ENCODE measurements at regions not wholly inside any gene's neighbourhood (a gene's known extent, or its start where the extent isn't known, plus 50 kb on each side); places are given as distances from the start of the nearest gene placed in this dataset.
"Not testable (repeated sequence)": the region's sequence is repeated elsewhere in the genome, so short reads cannot be mapped to it uniquely, and the experiment has no call there.

GRCh38 chr6:66526061-66526460 lies 819.0 kb upstream of the EYS start:
- no peak for DNase-seq (ENCODE audit: missing footprints)
- ATAC-seq = no peak
- intact Hi-C loops (cut with DNase I) = no loop called here

- no peak for DNase-seq (ENCODE audit: missing footprints)
- no peak for ATAC-seq
- intact Hi-C loops (cut with DNase I) = no loop called here
Measured at GRCh38 chr6:66522864-66523263, 815.8 kb upstream of the EYS start.

- ATAC-seq (no peak), DNase-seq (ENCODE audit: missing footprints) (no peak)
- intact Hi-C loops (cut with DNase I) = no loop called here
Measured at GRCh38 chr6:66516377-66516776, 809.4 kb upstream of the EYS start.

- intact Hi-C loops (cut with DNase I) = no loop called here
- no peak for ATAC-seq
- no peak for DNase-seq (ENCODE audit: missing footprints)
Measured at GRCh38 chr6:66508433-66508832, 801.4 kb upstream of the EYS start.

- ATAC-seq (no peak), DNase-seq (ENCODE audit: missing footprints) (no peak)
- intact Hi-C loops (cut with DNase I) = no loop called here
Measured at GRCh38 chr6:66499851-66500250, 792.8 kb upstream of the EYS start.

- intact Hi-C loops (cut with DNase I) = no loop called here
- ATAC-seq (no peak), DNase-seq (ENCODE audit: missing footprints) (no peak)
Measured at GRCh38 chr6:66496659-66497058, 789.6 kb upstream of the EYS start.

- intact Hi-C loops (cut with DNase I); DNase-seq (ENCODE audit: missing footprints); ATAC-seq: not testable (repeated sequence)
Measured at GRCh38 chr6:66494643-66495042, 787.6 kb upstream of the EYS start.

- ATAC-seq (no peak), DNase-seq (ENCODE audit: missing footprints) (no peak)
- intact Hi-C loops (cut with DNase I) = no loop called here
Measured at GRCh38 chr6:66489269-66489987, 782.4 kb upstream of the EYS start.

GRCh38 chr6:66481216-66481615 lies 774.2 kb upstream of the EYS start:
- intact Hi-C loops (cut with DNase I) = no loop called here
- ATAC-seq = no peak
- DNase-seq (ENCODE audit: missing footprints) = no peak

- no peak for ATAC-seq
- intact Hi-C loops (cut with DNase I) = no loop called here
Measured at GRCh38 chr6:66478705-66479104, 771.7 kb upstream of the EYS start.

GRCh38 chr6:66435321-66435720 lies 728.3 kb upstream of the EYS start:
- intact Hi-C loops (cut with DNase I) = no loop called here
- ATAC-seq = no peak
- DNase-seq (ENCODE audit: missing footprints) = no peak

More at GRCh38 chr6:66478705-66479104, 771.7 kb upstream of the EYS start:
- no peak for DNase-seq (ENCODE audit: missing footprints)

GRCh38 chr6:66429210-66429609 lies 722.2 kb upstream of the EYS start:
- DNase-seq (ENCODE audit: missing footprints) (no peak), ATAC-seq (no peak)
- intact Hi-C loops (cut with DNase I) = no loop called here

GRCh38 chr6:66423047-66423446 lies 716.0 kb upstream of the EYS start:
- intact Hi-C loops (cut with DNase I) = no loop called here
- ATAC-seq = no peak
- no peak for DNase-seq (ENCODE audit: missing footprints)

- intact Hi-C loops (cut with DNase I) = no loop called here
- ATAC-seq (no peak), DNase-seq (ENCODE audit: missing footprints) (no peak)
Measured at GRCh38 chr6:66421570-66421969, 714.5 kb upstream of the EYS start.

- ATAC-seq (no peak), DNase-seq (ENCODE audit: missing footprints) (no peak)
- intact Hi-C loops (cut with DNase I) = no loop called here
Measured at GRCh38 chr6:66418906-66419305, 711.9 kb upstream of the EYS start.

- intact Hi-C loops (cut with DNase I) = no loop called here
- DNase-seq (ENCODE audit: missing footprints) = no peak
- ATAC-seq = no peak
Measured at GRCh38 chr6:66403966-66404365, 696.9 kb upstream of the EYS start.

GRCh38 chr6:66402873-66403272 lies 695.8 kb upstream of the EYS start:
- no peak for DNase-seq (ENCODE audit: missing footprints)
- ATAC-seq = no peak
- intact Hi-C loops (cut with DNase I) = no loop called here

GRCh38 chr6:66396549-66396948 lies 689.5 kb upstream of the EYS start:
- ATAC-seq (no peak), DNase-seq (ENCODE audit: missing footprints) (no peak)
- intact Hi-C loops (cut with DNase I) = no loop called here

- ATAC-seq (no peak), DNase-seq (ENCODE audit: missing footprints) (no peak)
- intact Hi-C loops (cut with DNase I) = no loop called here
Measured at GRCh38 chr6:66396145-66396544, 689.1 kb upstream of the EYS start.

- no peak for DNase-seq (ENCODE audit: missing footprints)
- intact Hi-C loops (cut with DNase I) = no loop called here
Measured at GRCh38 chr6:66390393-66390792, 683.4 kb upstream of the EYS start.

GRCh38 chr6:66376001-66376400 lies 669.0 kb upstream of the EYS start:
- intact Hi-C loops (cut with DNase I) = no loop called here
- ATAC-seq = no peak

More at GRCh38 chr6:66390393-66390792, 683.4 kb upstream of the EYS start:
- no peak for ATAC-seq

More at GRCh38 chr6:66376001-66376400, 669.0 kb upstream of the EYS start:
- DNase-seq (ENCODE audit: missing footprints) = no peak

Data from Right ventricle myocardium inferior (tissue), 1 donor.